ENCODE measurements at regions not wholly inside any gene's neighbourhood (a gene's known extent, or its start where the extent isn't known, plus 50 kb on each side); places are given as distances from the start of the nearest gene placed in this dataset.

- Mint-ChIP-seq H3K36me3 (ENCODE audit: low read depth, unreplicated experiment) (no peaks in the 10 kb centered on the region), H3K4me1 (ENCODE audit: unreplicated experiment) (no peaks in the 10 kb centered on the region), H3K27me3 (ENCODE audit: unreplicated experiment) (peaks cover 8% of the 10 kb centered on the region), H3K4me3 (ENCODE audit: unreplicated experiment) (no peak overlapping the region), H3K27ac (ENCODE audit: unreplicated experiment) (no peak overlapping the region), H3K9me3 (ENCODE audit: unreplicated experiment) (peaks cover 53% of the 10 kb centered on the region)
- no peak for DNase-seq (ENCODE audit: low spot score)
- no peak for TF ChIP-seq CTCF (IDR thresholded peaks at IDR 0.05; ENCODE audit: unreplicated experiment)
Measured at GRCh38 chr7:67675971-67676370, 679.3 kb downstream of the TYW1 start.

- Mint-ChIP-seq H3K27me3 (ENCODE audit: unreplicated experiment) (peaks cover 6% of the 10 kb centered on the region), H3K4me1 (ENCODE audit: unreplicated experiment) (no peaks in the 10 kb centered on the region), H3K9me3 (ENCODE audit: unreplicated experiment) (peaks cover 47% of the 10 kb centered on the region), H3K4me3 (ENCODE audit: unreplicated experiment) (no peak overlapping the region), H3K36me3 (ENCODE audit: low read depth, unreplicated experiment) (no peaks in the 10 kb centered on the region), H3K27ac (ENCODE audit: unreplicated experiment) (no peak overlapping the region)
- no peak for DNase-seq (ENCODE audit: low spot score)
- TF ChIP-seq CTCF (IDR thresholded peaks at IDR 0.05; ENCODE audit: unreplicated experiment) = no peak
Measured at GRCh38 chr7:67678419-67678818, 681.8 kb downstream of the TYW1 start.

GRCh38 chr7:67683628-67684027 is 687.0 kb downstream of the TYW1 start:
- TF ChIP-seq CTCF (IDR thresholded peaks at IDR 0.05; ENCODE audit: unreplicated experiment) = no peak

GRCh38 chr7:67690700-67691099 is 694.1 kb downstream of the TYW1 start:
- no peak overlapping the region for H3K27ac Mint-ChIP-seq (ENCODE audit: unreplicated experiment)
- no peak for DNase-seq (ENCODE audit: low spot score)
- no peaks in the 10 kb centered on the region for H3K27me3 Mint-ChIP-seq (ENCODE audit: unreplicated experiment)
- H3K36me3 Mint-ChIP-seq (ENCODE audit: low read depth, unreplicated experiment) = no peaks in the 10 kb centered on the region
- H3K4me3 Mint-ChIP-seq (ENCODE audit: unreplicated experiment) = no peak overlapping the region
- no peak for TF ChIP-seq CTCF (IDR thresholded peaks at IDR 0.05; ENCODE audit: unreplicated experiment)
- no peaks in the 10 kb centered on the region for H3K4me1 Mint-ChIP-seq (ENCODE audit: unreplicated experiment)
- H3K9me3 Mint-ChIP-seq (ENCODE audit: unreplicated experiment) = peaks cover 36% of the 10 kb centered on the region

More at GRCh38 chr7:67683628-67684027, 687.0 kb downstream of the TYW1 start:
- Mint-ChIP-seq H3K36me3 (ENCODE audit: low read depth, unreplicated experiment) (no peaks in the 10 kb centered on the region), H3K27me3 (ENCODE audit: unreplicated experiment) (peaks cover 5% of the 10 kb centered on the region), H3K4me3 (ENCODE audit: unreplicated experiment) (no peak overlapping the region), H3K9me3 (ENCODE audit: unreplicated experiment) (peaks cover 29% of the 10 kb centered on the region), H3K27ac (ENCODE audit: unreplicated experiment) (no peak overlapping the region), H3K4me1 (ENCODE audit: unreplicated experiment) (no peaks in the 10 kb centered on the region)
- DNase-seq (ENCODE audit: low spot score) = no peak

GRCh38 chr7:67692425-67692824 is 695.8 kb downstream of the TYW1 start:
- peaks cover 5% of the 10 kb centered on the region for H3K27me3 Mint-ChIP-seq (ENCODE audit: unreplicated experiment)
- no peak for DNase-seq (ENCODE audit: low spot score)
- no peak overlapping the region for H3K27ac Mint-ChIP-seq (ENCODE audit: unreplicated experiment)
- H3K4me1 Mint-ChIP-seq (ENCODE audit: unreplicated experiment) = no peaks in the 10 kb centered on the region
- no peak for TF ChIP-seq CTCF (IDR thresholded peaks at IDR 0.05; ENCODE audit: unreplicated experiment)
- peaks cover 10% of the 10 kb centered on the region for H3K36me3 Mint-ChIP-seq (ENCODE audit: low read depth, unreplicated experiment)
- peaks cover 45% of the 10 kb centered on the region for H3K9me3 Mint-ChIP-seq (ENCODE audit: unreplicated experiment)
- no peak overlapping the region for H3K4me3 Mint-ChIP-seq (ENCODE audit: unreplicated experiment)
